ENCODE measurements at regions not wholly inside any gene's neighbourhood (a gene's known extent, or its start where the extent isn't known, plus 50 kb on each side); places are given as distances from the start of the nearest gene placed in this dataset.
"Not testable (repeated sequence)": the region's sequence is repeated elsewhere in the genome, so short reads cannot be mapped to it uniquely, and the experiment has no call there.

- not testable (repeated sequence) for TF ChIP-seq CTCF (conservative IDR thresholded peaks at IDR 0.05; ENCODE audit: low read length); EZH2phosphoT487 (IDR thresholded peaks at IDR 0.05; ENCODE audit: borderline replicate concordance, low read depth, low read length)
Observed at GRCh38 chr7:73154586-73155038, 68.8 kb upstream of the SPDYE9 start.
